ENCODE measurements at regions not wholly inside any gene's neighbourhood (a gene's known extent, or its start where the extent isn't known, plus 50 kb on each side); places are given as distances from the start of the nearest gene placed in this dataset.

DNA sequence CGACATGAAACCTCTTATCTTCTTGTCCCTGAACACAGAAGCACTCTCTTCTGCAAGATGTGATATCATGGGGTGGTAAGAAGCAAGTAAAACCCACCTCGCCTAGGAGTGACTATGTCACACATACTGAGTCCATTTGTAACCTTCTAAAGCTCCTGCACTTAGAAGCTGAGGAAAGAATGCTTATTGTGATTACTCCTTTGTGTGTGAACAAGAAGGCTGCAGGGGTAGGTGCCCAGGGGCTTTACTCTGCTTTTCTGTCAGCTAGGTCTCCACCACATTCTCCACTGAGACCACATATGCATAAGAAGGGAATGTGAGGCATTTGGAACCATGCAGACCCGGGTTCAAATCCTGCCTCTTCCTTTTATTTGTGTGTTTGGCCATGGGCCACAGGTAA lies 144.3 kb downstream of the DMRTA2 start:
- no peak overlapping the region for H3K27ac ChIP-seq (ENCODE audit: extremely low read depth, low read depth, low read length)
- no TSS peak for BruUV-seq (replicated peaks)
- WGBS (ENCODE audit: insufficient coverage, low coverage, missing lambda C conversion rate) = 3% methylated on average over 3 of the region's 3 CpGs
- no peaks in the 10 kb centered on the region for H3K9me1 ChIP-seq (ENCODE audit: control insufficient read depth, insufficient read depth, low read length)
- no peak overlapping the region for H3K4me3 ChIP-seq
- no peak overlapping the region for H2AFZ ChIP-seq (ENCODE audit: low read depth, low read length)
- no peaks in the 10 kb centered on the region for H3K36me3 ChIP-seq (ENCODE audit: control insufficient read depth, insufficient read depth, low read length)
- ChIA-PET CTCF (ENCODE audit: low intra/inter-chr PET ratio) (no interaction called here), POLR2A (no interaction called here)
- H3K79me2 ChIP-seq (ENCODE audit: control insufficient read depth, insufficient read depth, low read length) = no peaks in the 10 kb centered on the region
- H3K27me3 ChIP-seq (ENCODE audit: control insufficient read depth in 2 of 2, insufficient read depth in 2 of 2, low read length in 2 of 2) = no peaks in the 10 kb centered on the region; a peak in 1 of 5 replicates
- FAIRE-seq (no peak), ATAC-seq (no peak), DNase-seq (ENCODE audit: extremely low read depth in 1 of 4, low spot score in 3 of 4) (no peak)
- intact Hi-C loops (cut with micrococcal nuclease) (no loop called here), in situ Hi-C loops (cut with MboI) (no loop called here)
- no peaks in the 10 kb centered on the region; the same call in 1 of the 2 replicates for H4K20me1 ChIP-seq (replicated peaks; ENCODE audit: control insufficient read depth, insufficient read depth, low read length)
- H3K4me1 ChIP-seq (replicated peaks in 1 of 2; ENCODE audit: control insufficient read depth in 2 of 2, insufficient read depth in 2 of 2, low read length in 2 of 2) = no peaks in the 10 kb centered on the region
- no peak for TF ChIP-seq FOS (IDR thresholded peaks at IDR 0.05; ENCODE audit: extremely low read depth, insufficient read length)
- no peak for TF ChIP-seq TSC22D4 (tag; IDR thresholded peaks at IDR 0.05)
- no peak for TF ChIP-seq MEF2A (IDR thresholded peaks at IDR 0.05; ENCODE audit: control insufficient read depth, low read depth, low read length)
- no peak for TF ChIP-seq ZEB2 (IDR thresholded peaks at IDR 0.05)
- H3K9me3 ChIP-seq (replicated peaks; ENCODE audit: control insufficient read depth, insufficient read depth, low read depth, low read length) = no peaks in the 10 kb centered on the region
- H3K4me2 ChIP-seq (ENCODE audit: insufficient read depth, low read length) = no peak overlapping the region
- no peak overlapping the region for H3K9ac ChIP-seq (ENCODE audit: insufficient read depth in 1 of 2, low read depth in 2 of 2, low read length in 2 of 2)

DNA sequence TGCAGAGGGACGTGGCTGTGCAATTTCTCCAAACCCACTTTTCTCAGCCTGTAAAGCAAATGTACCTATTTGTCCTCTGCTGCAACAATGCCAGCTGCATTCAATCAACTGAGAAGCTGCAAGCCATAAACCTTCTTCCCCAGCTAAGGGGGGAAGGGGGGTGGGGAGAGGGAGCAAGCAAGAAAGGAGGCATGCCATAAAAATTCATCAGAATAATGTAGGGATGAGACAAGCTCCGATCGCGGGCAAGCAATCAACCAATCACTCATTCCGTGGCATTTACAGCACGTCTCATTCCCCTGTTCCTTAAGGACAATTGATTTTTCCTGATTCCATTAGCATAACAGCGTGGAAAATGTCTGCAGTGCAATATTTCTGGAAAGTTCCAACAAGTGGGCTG lies 144.8 kb downstream of the DMRTA2 start:
- in situ Hi-C loops (cut with MboI) (no loop called here), intact Hi-C loops (cut with micrococcal nuclease) (no loop called here)
- no peaks in the 10 kb centered on the region for H3K9me1 ChIP-seq (ENCODE audit: control insufficient read depth, insufficient read depth, low read length)
- ChIA-PET POLR2A (interaction anchor here (0.9 kb wide), 1 partner anchor 16 kb away, joined by 3 read pairs; no protein-coding TSS in a partner anchor), CTCF (ENCODE audit: low intra/inter-chr PET ratio) (no interaction called here)
- no peak overlapping the region for H3K27ac ChIP-seq (ENCODE audit: extremely low read depth, low read depth, low read length)
- H3K27me3 ChIP-seq (ENCODE audit: control insufficient read depth in 2 of 2, insufficient read depth in 2 of 2, low read length in 2 of 2) = no peaks in the 10 kb centered on the region; a peak in 1 of 5 replicates
- no peak for FAIRE-seq
- H2AFZ ChIP-seq (ENCODE audit: low read depth, low read length) = no peak overlapping the region
- H3K4me2 ChIP-seq (ENCODE audit: insufficient read depth, low read length) = no peak overlapping the region
- H3K9ac ChIP-seq (ENCODE audit: insufficient read depth in 1 of 2, low read depth in 2 of 2, low read length in 2 of 2) = no peak overlapping the region
- WGBS (ENCODE audit: insufficient coverage, low coverage, missing lambda C conversion rate) = 0% methylated on average over 7 of the region's 7 CpGs
- ATAC-seq = no peak
- no peaks in the 10 kb centered on the region for H3K9me3 ChIP-seq (replicated peaks; ENCODE audit: control insufficient read depth, insufficient read depth, low read depth, low read length)
- DNase-seq (ENCODE audit: extremely low read depth in 1 of 4, low spot score in 3 of 4) = no peak
- H3K79me2 ChIP-seq (ENCODE audit: control insufficient read depth, insufficient read depth, low read length) = no peaks in the 10 kb centered on the region
- H3K4me1 ChIP-seq (replicated peaks in 1 of 2; ENCODE audit: control insufficient read depth in 2 of 2, insufficient read depth in 2 of 2, low read length in 2 of 2) = no peaks in the 10 kb centered on the region
- no peaks in the 10 kb centered on the region; the same call in 1 of the 2 replicates for H4K20me1 ChIP-seq (replicated peaks; ENCODE audit: control insufficient read depth, insufficient read depth, low read length)
- H3K36me3 ChIP-seq (ENCODE audit: control insufficient read depth, insufficient read depth, low read length) = no peaks in the 10 kb centered on the region
- no TSS peak for BruUV-seq (replicated peaks)
- no peak overlapping the region for H3K4me3 ChIP-seq
- TF ChIP-seq ZNF133 (CRISPR knock-in tag; IDR thresholded peaks at IDR 0.05) (no peak), NELFE (IDR thresholded peaks at IDR 0.05; ENCODE audit: insufficient read depth, insufficient read length) (no peak), FOXK2 (conservative IDR thresholded peaks at IDR 0.05 in 1 of 2, IDR thresholded peaks at IDR 0.05 in 1 of 2; ENCODE audit: low read depth in 2 of 2) (no peak), ZNF174 (CRISPR knock-in tag; IDR thresholded peaks at IDR 0.05) (no peak), SMAD3 (CRISPR knock-in tag; conservative IDR thresholded peaks at IDR 0.05) (no peak), SP1 (CRISPR knock-in tag; IDR thresholded peaks at IDR 0.05) (no peak)
- TF ChIP-seq, protein P1, sequence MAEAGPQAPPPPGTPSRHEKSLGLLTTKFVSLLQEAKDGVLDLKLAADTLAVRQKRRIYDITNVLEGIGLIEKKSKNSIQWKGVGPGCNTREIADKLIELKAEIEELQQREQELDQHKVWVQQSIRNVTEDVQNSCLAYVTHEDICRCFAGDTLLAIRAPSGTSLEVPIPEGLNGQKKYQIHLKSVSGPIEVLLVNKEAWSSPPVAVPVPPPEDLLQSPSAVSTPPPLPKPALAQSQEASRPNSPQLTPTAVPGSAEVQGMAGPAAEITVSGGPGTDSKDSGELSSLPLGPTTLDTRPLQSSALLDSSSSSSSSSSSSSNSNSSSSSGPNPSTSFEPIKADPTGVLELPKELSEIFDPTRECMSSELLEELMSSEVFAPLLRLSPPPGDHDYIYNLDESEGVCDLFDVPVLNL (CRISPR knock-in tag; IDR thresholded peaks at IDR 0.05; ENCODE audit: low read depth) = no peak
- TF ChIP-seq, protein P2, sequence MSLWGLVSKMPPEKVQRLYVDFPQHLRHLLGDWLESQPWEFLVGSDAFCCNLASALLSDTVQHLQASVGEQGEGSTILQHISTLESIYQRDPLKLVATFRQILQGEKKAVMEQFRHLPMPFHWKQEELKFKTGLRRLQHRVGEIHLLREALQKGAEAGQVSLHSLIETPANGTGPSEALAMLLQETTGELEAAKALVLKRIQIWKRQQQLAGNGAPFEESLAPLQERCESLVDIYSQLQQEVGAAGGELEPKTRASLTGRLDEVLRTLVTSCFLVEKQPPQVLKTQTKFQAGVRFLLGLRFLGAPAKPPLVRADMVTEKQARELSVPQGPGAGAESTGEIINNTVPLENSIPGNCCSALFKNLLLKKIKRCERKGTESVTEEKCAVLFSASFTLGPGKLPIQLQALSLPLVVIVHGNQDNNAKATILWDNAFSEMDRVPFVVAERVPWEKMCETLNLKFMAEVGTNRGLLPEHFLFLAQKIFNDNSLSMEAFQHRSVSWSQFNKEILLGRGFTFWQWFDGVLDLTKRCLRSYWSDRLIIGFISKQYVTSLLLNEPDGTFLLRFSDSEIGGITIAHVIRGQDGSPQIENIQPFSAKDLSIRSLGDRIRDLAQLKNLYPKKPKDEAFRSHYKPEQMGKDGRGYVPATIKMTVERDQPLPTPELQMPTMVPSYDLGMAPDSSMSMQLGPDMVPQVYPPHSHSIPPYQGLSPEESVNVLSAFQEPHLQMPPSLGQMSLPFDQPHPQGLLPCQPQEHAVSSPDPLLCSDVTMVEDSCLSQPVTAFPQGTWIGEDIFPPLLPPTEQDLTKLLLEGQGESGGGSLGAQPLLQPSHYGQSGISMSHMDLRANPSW (CRISPR knock-in tag; IDR thresholded peaks at IDR 0.05) = no peak
- TF ChIP-seq, protein P3, sequence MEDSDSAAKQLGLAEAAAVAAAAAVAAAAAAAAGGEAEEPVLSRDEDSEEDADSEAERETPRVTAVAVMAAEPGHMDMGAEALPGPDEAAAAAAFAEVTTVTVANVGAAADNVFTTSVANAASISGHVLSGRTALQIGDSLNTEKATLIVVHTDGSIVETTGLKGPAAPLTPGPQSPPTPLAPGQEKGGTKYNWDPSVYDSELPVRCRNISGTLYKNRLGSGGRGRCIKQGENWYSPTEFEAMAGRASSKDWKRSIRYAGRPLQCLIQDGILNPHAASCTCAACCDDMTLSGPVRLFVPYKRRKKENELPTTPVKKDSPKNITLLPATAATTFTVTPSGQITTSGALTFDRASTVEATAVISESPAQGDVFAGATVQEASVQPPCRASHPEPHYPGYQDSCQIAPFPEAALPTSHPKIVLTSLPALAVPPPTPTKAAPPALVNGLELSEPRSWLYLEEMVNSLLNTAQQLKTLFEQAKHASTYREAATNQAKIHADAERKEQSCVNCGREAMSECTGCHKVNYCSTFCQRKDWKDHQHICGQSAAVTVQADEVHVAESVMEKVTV (CRISPR knock-in tag; IDR thresholded peaks at IDR 0.05) = no peak
